SH-SY5Y (cell line): ENCODE measurements at regions not wholly inside any gene's neighbourhood (a gene's known extent, or its start where the extent isn't known, plus 50 kb on each side); places are given as distances from the start of the nearest gene placed in this dataset.

Experiments used
- GATA2 ChIP-seq: IDR thresholded peaks from 2 replicates; pipeline ENCODE4 v1.6.1; 2011; ENCODE audit warnings: mild to moderate bottlenecking, low read depth, low read length
- GATA3 ChIP-seq: IDR thresholded peaks from 2 replicates; pipeline ENCODE4 v1.6.1; 2011; ENCODE audit warnings: low read depth, mild to moderate bottlenecking, low read length, moderate library complexity

DNA sequence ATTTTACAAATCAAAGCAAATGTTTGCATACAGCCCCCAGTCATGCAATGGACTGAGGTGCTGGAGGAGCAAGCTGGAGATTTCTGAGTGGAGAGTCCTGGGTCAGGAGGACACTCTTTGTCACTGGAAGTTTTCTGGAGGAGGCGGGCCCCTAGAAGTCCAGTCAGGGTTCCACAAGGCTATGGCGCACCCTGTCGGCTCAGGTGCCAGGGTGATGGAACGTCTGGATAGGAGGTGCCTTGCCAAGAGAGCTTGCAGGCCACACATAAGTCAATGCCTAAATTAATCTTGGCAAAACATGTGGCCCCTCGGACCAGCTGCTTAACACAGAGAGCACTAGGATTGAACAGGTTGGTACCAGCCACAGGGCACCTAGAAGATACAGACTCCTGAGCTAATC, 174.7 kb upstream of the CADM1 start:
- no peak for TF ChIP-seq GATA2
- TF ChIP-seq GATA3 = no peak

DNA sequence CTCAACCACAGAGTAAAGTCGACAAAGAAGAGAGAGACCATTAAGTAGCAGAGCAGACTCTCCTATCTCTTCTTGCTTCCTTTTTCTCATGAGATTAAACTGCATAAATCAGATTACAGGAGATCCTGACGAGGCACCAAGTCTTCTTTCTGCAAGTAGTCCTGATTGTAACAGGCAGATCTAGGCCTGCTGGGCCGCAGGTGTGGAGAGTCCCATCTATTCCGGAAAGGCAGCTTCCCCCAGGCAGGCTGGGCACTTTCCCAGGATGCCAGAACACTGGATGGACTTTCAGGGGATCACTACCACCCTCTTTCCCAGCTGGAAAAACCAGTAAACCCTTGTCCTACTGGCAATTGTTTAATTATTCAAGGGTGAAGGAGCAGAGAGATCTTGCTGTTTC, 173.0 kb upstream of the CADM1 start:
- no peak for TF ChIP-seq GATA3
- TF ChIP-seq GATA2 = no peak

DNA sequence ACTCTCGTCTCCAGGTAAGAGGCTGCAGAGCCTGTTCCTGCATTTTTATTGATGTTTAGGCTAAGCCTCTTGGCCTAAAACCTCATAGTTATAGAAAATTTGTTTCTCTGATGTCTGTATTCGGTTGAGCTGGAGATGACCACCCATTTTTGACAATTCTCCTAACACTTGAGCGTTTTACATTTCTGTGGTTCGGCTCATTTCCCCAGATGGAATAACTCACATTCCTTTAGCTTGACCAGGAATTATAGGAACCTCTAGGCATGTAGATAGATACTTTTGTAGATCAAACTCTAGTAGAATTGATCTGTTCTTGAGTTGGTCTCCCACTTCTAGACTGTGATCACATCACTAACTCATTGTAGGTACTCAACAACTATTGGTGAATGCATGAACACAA, 172.6 kb upstream of the CADM1 start:
- no peak for TF ChIP-seq GATA2
- no peak for TF ChIP-seq GATA3

DNA sequence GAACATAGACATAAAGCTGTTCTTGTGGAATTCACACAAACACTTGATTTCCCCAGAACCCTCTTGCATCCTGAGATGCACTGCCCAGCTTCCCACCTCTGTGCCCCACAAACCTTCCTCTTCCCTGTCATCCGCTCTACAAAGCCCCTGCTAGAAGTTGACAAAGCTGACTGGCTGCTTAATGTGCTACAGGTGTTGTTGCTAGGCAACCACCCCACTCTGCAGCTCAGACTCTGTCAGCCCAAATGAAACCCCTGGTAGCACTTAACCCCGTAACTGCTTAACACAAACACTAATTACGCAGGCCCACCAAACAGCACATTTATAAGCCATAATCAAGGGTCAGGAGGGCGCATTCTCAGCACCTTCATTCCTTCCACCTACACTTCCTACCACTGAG, 172.0 kb upstream of the CADM1 start:
- no peak for TF ChIP-seq GATA2
- no peak for TF ChIP-seq GATA3

DNA sequence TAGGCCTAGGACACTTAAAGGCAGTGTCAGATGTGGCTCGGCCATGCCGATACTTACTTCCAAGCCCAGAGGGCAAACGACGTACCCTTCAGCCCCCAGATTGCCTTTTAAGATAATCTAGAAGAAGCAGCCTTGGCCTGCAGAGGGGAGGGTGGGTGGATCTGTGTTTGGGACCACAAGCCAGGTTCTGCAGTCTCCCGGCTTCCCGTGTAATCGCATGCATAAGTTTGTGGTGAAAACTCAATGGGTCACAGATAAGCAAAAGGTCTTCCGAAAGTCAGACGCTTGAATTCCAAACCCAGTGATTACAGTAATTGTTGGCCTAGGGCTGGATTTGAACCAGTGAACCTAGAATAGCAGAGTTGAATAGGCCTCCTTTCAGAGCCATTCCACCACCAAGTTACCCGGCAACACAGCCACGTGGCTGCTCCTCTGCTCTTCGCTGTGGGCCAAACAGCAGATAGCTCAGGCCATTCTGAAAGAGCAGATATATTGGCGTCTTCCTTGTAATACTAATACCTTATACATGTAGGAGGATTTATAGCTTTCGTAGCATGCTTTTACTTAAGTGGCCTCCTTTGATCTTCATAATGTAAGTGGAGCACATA, 170.8 kb upstream of the CADM1 start:
- TF ChIP-seq GATA3 (no peak), GATA2 (no peak)

DNA sequence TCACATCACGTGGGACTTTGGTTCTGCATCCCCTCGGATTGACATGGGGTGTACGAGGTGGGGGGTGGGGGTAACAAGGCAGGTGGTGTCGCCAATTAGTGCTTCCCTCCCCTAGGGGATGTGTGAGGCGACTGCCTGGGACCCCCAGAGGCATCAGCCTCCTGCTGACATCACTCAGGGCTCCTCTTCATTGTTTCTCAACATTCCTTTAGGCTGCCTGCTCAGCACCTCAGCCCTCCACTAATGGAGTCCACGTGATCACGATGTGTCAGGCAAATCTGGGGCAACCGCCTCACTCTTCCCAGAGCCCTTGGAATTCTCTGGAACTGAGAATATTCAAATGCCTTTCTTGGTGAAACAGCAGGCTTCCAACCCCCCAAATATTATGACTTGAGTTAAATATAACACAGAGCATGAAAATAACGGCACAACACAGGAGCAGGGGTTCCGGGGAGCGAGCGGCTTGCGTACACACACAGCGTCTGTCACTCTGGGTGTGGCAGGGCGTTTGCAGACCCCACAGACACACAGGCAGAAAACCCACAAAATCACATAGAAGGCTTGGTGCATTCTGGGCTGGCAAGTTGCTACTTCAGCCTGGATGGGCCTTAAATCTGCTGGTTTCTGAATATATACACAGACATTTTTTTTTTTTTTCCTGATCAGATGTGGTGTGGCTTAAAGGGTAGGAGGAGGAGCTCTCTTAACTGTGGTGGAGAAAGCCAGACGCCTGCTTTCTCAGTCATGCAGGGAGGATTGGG, 170.1 kb upstream of the CADM1 start:
- TF ChIP-seq GATA3 = no peak

DNA sequence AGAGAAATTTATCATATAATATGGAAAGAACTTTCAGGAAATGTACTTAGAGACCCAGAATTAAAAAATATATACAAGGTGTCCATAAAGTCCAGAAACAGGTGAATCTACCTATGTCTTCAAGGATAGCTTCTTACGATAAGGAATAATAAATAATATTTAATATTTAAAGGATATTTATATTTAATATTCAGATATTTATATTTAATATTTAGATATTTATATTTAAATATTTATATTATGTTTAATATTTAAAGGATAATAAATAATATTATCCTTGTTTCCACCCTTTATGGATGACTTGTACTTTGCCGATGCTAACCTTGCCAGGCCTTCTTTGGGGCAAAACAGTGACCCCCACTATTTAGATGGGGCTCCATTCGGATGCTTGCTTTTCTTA, 169.5 kb upstream of the CADM1 start:
- TF ChIP-seq GATA3 (no peak), GATA2 (no peak)

DNA sequence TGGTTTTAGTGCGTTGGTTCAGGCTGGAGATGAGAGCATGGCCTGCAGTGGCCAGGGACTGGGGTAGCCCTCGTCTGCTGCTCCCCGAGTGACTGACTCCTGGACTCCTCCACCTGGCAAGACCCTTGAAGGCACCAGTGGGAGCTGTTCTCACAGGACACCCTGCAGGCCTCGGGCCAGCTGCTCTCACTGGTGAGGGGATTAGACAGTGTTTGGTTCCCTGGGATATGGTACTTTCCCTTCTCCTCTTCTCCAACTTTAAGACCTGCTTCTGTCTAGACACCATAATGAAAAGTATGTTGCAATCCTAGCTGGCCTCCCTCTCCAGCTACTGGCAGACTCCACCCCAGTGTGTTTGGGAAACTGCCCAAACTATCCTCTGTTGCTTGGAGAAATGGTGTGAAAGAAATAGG, 168.8 kb upstream of the CADM1 start:
- TF ChIP-seq GATA3 (no peak), GATA2 (no peak)

DNA sequence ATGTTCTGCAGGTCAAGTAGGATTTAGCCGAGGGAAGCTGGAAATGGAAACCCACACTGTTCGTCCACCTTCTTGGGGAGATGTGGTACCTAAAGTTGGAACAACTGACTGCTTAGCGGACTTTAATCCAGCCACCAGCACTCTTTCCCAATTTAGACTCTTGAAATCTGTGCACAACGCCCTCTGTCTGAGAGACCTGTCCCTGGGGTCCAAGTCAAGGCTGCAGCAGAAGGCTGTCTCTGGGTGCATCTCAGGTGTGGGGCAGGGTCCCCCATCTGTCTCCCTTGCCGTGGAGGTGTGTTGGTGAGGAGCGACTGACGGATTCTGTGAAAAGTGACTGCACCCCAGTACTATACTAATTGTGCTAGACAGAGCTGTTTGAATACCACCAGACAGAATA, 168.2 kb upstream of the CADM1 start:
- TF ChIP-seq GATA3 (no peak), GATA2 (no peak)

DNA sequence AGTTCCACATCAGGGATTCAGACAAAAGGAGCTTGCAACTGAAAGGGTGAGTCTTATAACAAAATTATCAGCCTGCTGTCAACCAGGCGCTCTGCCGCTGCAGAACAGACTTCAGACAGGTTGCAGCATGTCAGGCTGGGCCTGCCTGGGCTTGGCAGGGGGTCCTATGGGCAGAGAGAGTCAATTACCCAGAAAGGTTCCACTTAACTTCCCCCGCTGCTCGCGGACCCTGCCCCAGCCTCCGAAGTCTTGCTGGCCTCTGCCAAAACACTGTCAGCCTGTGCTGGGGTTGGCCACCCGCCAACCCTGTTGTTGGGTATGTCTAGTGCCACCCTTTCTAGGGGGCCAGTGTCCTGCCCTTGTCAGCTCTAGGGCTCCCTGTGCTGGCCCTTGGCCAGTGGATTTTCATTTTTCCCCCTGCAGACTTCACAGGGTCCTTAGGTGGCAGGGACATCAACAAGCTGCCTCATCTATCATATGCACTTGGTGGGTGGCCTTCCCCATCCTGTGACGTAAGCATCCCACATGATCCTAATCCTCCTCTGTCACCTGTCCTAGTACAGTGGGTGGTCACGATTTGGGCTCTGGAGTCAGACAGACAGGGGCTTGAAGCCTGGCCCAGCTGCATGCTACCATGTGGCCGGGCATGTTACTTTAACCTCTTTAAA, 166.5 kb upstream of the CADM1 start:
- TF ChIP-seq GATA3 (no peak), GATA2 (no peak)

DNA sequence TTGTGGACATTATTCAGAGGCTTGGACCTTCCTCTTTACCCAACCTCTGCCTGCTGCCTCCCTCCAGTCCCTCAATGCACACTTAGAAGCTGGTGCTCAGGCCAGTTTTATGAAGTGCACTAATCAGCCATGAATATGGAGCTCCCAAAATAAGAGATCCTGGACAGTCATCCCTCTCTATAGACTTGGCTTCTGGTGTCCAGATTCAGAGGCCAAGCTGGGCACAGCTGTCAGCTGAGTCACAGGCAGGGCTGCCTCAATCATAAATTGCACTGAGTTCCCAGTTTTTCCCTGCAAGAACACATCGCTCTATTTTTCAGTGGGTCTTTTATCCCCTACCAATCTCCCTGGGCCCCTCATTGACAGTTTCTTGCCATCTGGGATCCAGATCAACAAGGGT, 161.7 kb upstream of the CADM1 start:
- TF ChIP-seq GATA2 = no peak
- no peak for TF ChIP-seq GATA3

DNA sequence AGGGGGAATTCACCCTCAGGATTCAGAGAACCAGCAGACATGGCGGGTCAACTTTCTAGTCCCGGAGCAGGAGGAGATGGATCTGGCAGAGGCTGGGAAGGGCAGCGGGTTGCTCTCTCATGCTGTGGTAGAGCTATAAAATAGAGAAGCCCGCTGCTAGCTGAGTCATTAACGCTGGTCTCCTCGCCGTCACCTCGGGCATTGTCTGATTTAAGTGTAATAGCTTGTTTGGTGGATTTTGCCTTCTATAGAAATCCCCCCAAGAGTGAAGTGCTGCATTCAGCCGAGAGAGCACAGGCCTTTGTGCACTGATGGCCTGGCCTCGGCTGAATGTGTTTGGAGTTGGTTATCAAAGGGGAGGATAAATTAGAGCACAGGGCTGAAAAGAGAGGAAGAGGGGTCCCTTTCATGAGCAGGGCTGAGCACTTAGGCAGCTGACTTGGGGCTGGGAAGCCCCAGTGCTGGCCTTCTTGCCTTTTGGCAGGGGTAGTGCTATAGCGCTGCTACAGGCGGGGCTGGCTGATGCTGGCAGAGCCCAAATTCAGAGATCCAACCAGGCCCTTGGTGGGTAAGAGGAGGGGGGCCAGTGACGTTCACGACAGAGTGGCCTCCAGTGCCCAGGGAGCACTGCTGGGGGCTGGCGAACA, 161.1 kb upstream of the CADM1 start:
- no peak for TF ChIP-seq GATA2
- TF ChIP-seq GATA3 = no peak

DNA sequence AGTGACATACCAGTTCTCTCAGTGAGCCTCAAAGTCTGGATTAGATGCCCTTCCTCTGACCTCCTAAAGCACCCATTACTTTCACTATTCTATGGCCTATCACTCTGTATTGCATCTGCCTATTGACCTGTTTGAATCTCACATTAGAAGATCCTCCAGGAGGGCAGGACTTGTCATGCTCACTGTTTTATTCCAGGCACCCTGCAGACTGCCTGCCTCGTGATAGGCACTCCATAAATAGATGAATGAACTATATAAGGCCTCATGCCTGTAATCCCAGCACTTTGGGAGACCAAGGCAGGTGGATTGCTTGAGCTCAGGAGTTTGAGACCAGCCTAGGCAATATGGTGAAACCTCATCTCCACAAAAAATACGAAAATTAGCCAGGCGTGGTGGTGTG, 160.1 kb upstream of the CADM1 start:
- TF ChIP-seq GATA3 = no peak
- TF ChIP-seq GATA2 = no peak

DNA sequence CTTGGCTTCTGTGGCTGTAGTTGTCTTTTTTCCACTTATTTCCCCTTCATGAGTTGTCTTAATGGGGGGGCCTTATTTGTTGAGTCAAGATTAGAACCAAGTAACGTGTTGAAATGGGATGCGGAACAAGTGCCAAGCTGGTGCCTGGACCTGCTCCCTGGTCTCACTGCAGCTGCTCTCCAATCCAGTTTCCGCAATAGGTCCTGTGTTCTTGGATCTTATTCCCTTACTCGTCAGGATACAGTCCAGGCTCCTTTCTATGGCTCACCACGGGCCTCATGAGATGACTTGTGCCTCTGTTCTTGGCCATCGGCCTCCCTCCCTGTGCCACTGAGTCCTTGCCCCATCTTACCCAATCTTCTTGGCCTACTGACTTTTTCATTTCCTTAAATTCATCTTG, 159.6 kb upstream of the CADM1 start:
- no peak for TF ChIP-seq GATA3
- TF ChIP-seq GATA2 = no peak

DNA sequence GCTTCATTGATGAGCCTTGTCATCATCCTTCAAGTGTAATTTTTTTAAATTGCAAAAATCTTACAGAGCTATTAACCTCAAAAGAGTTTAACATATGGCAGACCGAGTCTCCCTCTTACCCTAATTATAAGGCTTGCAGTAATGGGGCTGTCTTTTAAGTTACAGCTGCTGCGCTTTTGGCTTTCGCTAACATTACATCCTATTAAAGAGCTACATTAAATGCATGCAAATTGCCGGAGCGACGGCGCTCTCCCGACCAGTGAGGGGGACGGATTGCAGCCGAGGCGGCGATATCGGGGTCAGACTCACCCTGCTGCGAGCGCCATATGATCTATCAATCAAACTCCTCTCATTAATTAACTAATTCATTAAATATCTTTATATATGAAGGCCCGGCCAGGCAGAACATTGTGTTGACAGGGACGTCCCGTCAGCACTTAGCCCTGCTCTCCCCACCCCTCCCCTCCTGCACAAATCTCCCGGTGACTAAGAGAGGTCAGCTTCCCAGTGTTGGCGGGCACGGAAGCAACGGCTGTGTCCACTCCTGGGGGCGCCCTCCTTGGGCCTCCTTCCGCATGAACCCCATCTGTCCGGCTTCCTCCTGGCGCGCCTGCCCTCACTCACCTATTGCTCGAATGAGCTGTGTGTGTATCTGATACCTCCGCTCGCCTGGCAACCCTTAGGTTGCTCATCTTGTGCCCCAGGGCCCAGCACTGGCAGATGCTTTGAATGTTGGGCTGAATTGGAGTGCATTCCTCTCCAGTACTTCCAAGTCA, 156.0 kb upstream of the CADM1 start:
- TF ChIP-seq GATA2 = no peak
